PC-9 (cell line): ENCODE measurements at regions not wholly inside any gene's neighbourhood (a gene's known extent, or its start where the extent isn't known, plus 50 kb on each side); places are given as distances from the start of the nearest gene placed in this dataset.

Experiments used
- BruUV-seq: library from RNA; stranded (reverse); fragments of 400-500 nt; replicated peaks from 2 replicates; lab custom pipeline; 2021; lab: Mats Ljungman, UMichigan
- CTCF ChIA-PET: fragments of 300-600 bp; sonication (Branson Sonifier 250); formaldehyde crosslinking; loops from one replicate; lab custom pipeline; 2022; ENCODE audit warnings: antibody characterized with exemption; lab: Charles Lee
- POLR2A ChIA-PET: fragments of 300-600 bp; sonication (Branson Sonifier 250); formaldehyde crosslinking; loops from one replicate; lab custom pipeline; 2022; ENCODE audit warnings: antibody characterized with exemption; ENCODE audit not compliant: unreplicated experiment; lab: Charles Lee
- DNase-seq, 2 experiments: peaks; one replicate each; pipeline versions ENCODE4 v3.0.0 to v3.0.0-alpha.2; 2015 to 2022; ENCODE audit warnings: mixed read lengths in 1 of 2
- H2AFZ ChIP-seq: fragments of 200-600 bp; sonication (generic); 2 replicates; pipeline ENCODE4 v1.8.1; 2017; ENCODE audit warnings: antibody characterized with exemption
- H3F3A ChIP-seq: fragments of 200-600 bp; sonication (generic); 2 replicates; pipeline ENCODE4 v1.8.1; 2017; ENCODE audit warnings: antibody characterized with exemption, mild to moderate bottlenecking, low read depth; ENCODE audit not compliant: insufficient read depth
- H3K27ac ChIP-seq: fragments of 200-600 bp; sonication (generic); 2 replicates; pipeline ENCODE4 v1.6.1; 2016; ENCODE audit warnings: mixed run types
- H3K27me3 ChIP-seq: fragments of 200-600 bp; sonication (generic); 2 replicates; pipeline ENCODE4 v1.6.1; 2016; ENCODE audit warnings: low read depth, mixed run types; ENCODE audit not compliant: insufficient read depth
- H3K36me3 ChIP-seq: fragments of 200-600 bp; sonication (generic); 2 replicates; pipeline ENCODE4 v1.6.1; 2016; ENCODE audit warnings: low read depth, mixed run types
- H3K4me1 ChIP-seq: fragments of 200-600 bp; sonication (generic); replicated peaks from 2 replicates; pipeline ENCODE4 v1.6.1; 2016; ENCODE audit warnings: mixed run types; ENCODE audit not compliant: insufficient read depth
- H3K4me2 ChIP-seq: fragments of 200-600 bp; sonication (generic); 2 replicates; pipeline ENCODE4 v1.6.1; 2017; ENCODE audit warnings: mixed run types
- H3K4me3 ChIP-seq: fragments of 200-600 bp; sonication (generic); 2 replicates; pipeline ENCODE4 v1.6.1; 2016; ENCODE audit warnings: mixed run types
- H3K79me2 ChIP-seq: fragments of 200-600 bp; sonication (generic); 2 replicates; pipeline ENCODE4 v1.6.1; 2017; ENCODE audit warnings: low read depth, mixed run types
- H3K9me2 ChIP-seq: fragments of 200-600 bp; sonication (generic); 2 replicates; pipeline ENCODE4 v1.8.1; 2017; ENCODE audit warnings: mild to moderate bottlenecking; ENCODE audit not compliant: insufficient read depth
- H3K9me3 ChIP-seq: fragments of 200-600 bp; sonication (generic); 2 replicates; pipeline ENCODE4 v1.8.1; 2016; ENCODE audit warnings: low read depth; ENCODE audit not compliant: insufficient read depth
- H4K20me1 ChIP-seq: fragments of 200-600 bp; sonication (generic); 2 replicates; pipeline ENCODE4 v1.8.1; 2017; ENCODE audit not compliant: insufficient read depth
- EZH2 ChIP-seq: fragments of 200-600 bp; sonication (generic); IDR thresholded peaks from 2 replicates; pipeline ENCODE4 v1.8.0; 2017; ENCODE audit warnings: antibody characterized with exemption, low read depth
- intact Hi-C: fragments of 100-400 bp; cut with micrococcal nuclease; formaldehyde crosslinking; loops from one replicate; pipeline ENCODE4 v1.10.0; 2022; ENCODE audit not compliant: unreplicated experiment
- TF ChIP-seq, protein P1 (sequence below): fragments of 200-600 bp; sonication (generic); conservative IDR thresholded peaks from 2 replicates; pipeline ENCODE4 v1.6.1; 2017; ENCODE audit warnings: mixed run types, antibody characterized with exemption, mild to moderate bottlenecking, moderate library complexity

DNA sequence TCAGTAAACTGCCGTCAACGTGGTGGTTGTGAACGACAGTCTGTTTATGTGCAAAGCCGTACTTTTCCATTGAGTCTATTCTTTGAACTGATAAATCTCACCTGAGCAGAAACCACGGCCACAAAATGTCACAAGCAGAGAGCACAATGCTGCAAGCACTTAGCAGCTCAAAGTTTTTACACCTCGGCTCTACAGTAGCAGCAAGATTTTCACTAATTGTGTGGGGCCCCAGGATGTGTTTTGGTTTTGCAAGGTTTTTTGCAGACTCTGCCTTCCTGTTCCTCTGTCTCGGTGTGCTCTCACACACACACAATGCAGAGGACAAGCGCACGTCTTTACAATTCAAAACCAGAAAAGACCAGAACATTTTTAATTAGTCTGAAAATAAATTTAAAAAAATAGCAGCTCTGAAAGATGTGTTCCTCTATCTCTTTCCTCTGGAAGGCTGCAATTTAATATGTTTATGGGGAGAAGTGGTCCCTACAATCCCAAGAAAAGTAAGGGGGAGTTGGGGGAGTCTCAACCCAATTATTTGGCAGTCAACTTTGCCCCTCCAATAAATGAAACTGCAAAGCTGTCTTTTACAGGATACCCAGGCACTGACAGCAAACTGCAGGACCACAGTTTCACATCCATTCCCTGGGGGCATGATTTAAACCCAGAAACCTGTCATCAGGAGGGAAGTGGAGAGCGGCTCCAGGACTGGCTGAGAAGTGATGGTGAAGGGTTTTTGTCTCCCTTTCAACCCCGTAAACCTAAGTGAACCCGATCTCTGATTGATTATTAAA is 73.8 kb upstream of the SFMBT2 start:
- no peaks in the 10 kb centered on the region for H3K9me3 ChIP-seq
- H3K9me2 ChIP-seq = no peaks in the 10 kb centered on the region
- intact Hi-C loops = no loop called here
- ChIA-PET CTCF (interaction anchor here (0.6 kb wide), 1 partner anchor 68 kb away, joined by 3 read pairs; no protein-coding TSS in a partner anchor), POLR2A (no interaction called here)
- BruUV-seq = no TSS peak
- H3K79me2 ChIP-seq = no peaks in the 10 kb centered on the region
- no peak overlapping the region for H2AFZ ChIP-seq
- no peaks in the 10 kb centered on the region for H3F3A ChIP-seq
- H4K20me1 ChIP-seq = no peaks in the 10 kb centered on the region
- no peak overlapping the region for H3K27ac ChIP-seq
- no peak for DNase-seq
- peaks cover 50% of the 10 kb centered on the region for H3K27me3 ChIP-seq
- H3K4me3 ChIP-seq = no peak overlapping the region
- no peaks in the 10 kb centered on the region for H3K4me1 ChIP-seq
- H3K4me2 ChIP-seq = no peak overlapping the region
- TF ChIP-seq, protein P1, sequence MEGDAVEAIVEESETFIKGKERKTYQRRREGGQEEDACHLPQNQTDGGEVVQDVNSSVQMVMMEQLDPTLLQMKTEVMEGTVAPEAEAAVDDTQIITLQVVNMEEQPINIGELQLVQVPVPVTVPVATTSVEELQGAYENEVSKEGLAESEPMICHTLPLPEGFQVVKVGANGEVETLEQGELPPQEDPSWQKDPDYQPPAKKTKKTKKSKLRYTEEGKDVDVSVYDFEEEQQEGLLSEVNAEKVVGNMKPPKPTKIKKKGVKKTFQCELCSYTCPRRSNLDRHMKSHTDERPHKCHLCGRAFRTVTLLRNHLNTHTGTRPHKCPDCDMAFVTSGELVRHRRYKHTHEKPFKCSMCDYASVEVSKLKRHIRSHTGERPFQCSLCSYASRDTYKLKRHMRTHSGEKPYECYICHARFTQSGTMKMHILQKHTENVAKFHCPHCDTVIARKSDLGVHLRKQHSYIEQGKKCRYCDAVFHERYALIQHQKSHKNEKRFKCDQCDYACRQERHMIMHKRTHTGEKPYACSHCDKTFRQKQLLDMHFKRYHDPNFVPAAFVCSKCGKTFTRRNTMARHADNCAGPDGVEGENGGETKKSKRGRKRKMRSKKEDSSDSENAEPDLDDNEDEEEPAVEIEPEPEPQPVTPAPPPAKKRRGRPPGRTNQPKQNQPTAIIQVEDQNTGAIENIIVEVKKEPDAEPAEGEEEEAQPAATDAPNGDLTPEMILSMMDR = no peak
- no peak for TF ChIP-seq EZH2
- no peaks in the 10 kb centered on the region for H3K36me3 ChIP-seq

- POLR2A ChIA-PET = no interaction called here
Measured at GRCh38 chr10:7483848-7484247, 73.0 kb upstream of the SFMBT2 start.

GRCh38 chr10:7482992-7483391 is 72.2 kb upstream of the SFMBT2 start:
- H3K4me1 ChIP-seq = no peaks in the 10 kb centered on the region
- H3K27me3 ChIP-seq = peaks cover 43% of the 10 kb centered on the region
- intact Hi-C loops = no loop called here
- no peak overlapping the region for H2AFZ ChIP-seq
- H4K20me1 ChIP-seq = no peaks in the 10 kb centered on the region
- no peak for DNase-seq
- TF ChIP-seq, protein P1 = no peak
- TF ChIP-seq EZH2 = no peak
- H3K36me3 ChIP-seq = no peaks in the 10 kb centered on the region
- no peaks in the 10 kb centered on the region for H3K9me3 ChIP-seq
- no peaks in the 10 kb centered on the region for H3F3A ChIP-seq
- ChIA-PET CTCF (no interaction called here), POLR2A (no interaction called here)
- no peak overlapping the region for H3K4me3 ChIP-seq
- H3K27ac ChIP-seq = no peak overlapping the region
- BruUV-seq = no TSS peak
- no peak overlapping the region for H3K4me2 ChIP-seq
- no peaks in the 10 kb centered on the region for H3K9me2 ChIP-seq
- no peaks in the 10 kb centered on the region for H3K79me2 ChIP-seq

More at GRCh38 chr10:7483848-7484247, 73.0 kb upstream of the SFMBT2 start:
- no TSS peak for BruUV-seq
- Histone ChIP-seq H3K9me2 (no peaks in the 10 kb centered on the region), H3K4me1 (no peaks in the 10 kb centered on the region), H3K9me3 (no peaks in the 10 kb centered on the region), H3K27ac (no peak overlapping the region), H2AFZ (no peak overlapping the region), H3K27me3 (peaks cover 43% of the 10 kb centered on the region), H3F3A (no peaks in the 10 kb centered on the region), H3K4me3 (no peak overlapping the region), H4K20me1 (no peaks in the 10 kb centered on the region), H3K79me2 (no peaks in the 10 kb centered on the region), H3K4me2 (no peak overlapping the region), H3K36me3 (no peaks in the 10 kb centered on the region)
- CTCF ChIA-PET = no interaction called here
- intact Hi-C loops = no loop called here
- no peak for DNase-seq
- TF ChIP-seq, protein P1 = no peak
- TF ChIP-seq EZH2 = no peak
